DND-41 (cell line): ENCODE measurements at regions not wholly inside any gene's neighbourhood (a gene's known extent, or its start where the extent isn't known, plus 50 kb on each side); places are given as distances from the start of the nearest gene placed in this dataset.

Source experiments
- ATAC-seq: fragments of 200-7000 bp; cut with Tn5 transposase; 3 replicates; pipeline ENCODE4 v1.9.1; 2021; ENCODE audit warnings: low read depth; ENCODE audit not compliant: insufficient read depth
- DNase-seq: peaks from one replicate; pipeline ENCODE4 v3.0.0-alpha.2; 2020
- H2AFZ ChIP-seq: 2 replicates; pipeline ENCODE4 v1.6.0; 2012; ENCODE audit warnings: low read depth, low read length
- H3K27ac ChIP-seq: 2 replicates; pipeline ENCODE4 v1.5.1; 2012; ENCODE audit warnings: low read length, inconsistent platforms
- H3K27me3 ChIP-seq: fragments of 200-600 bp; sonication (generic); 2 replicates; pipeline ENCODE4 v1.6.0; 2012; ENCODE audit warnings: low read length, mild to moderate bottlenecking, inconsistent platforms; ENCODE audit not compliant: insufficient read depth, poor library complexity
- H3K36me3 ChIP-seq: 2 replicates; pipeline ENCODE4 v1.5.1; 2012; ENCODE audit warnings: low read length, inconsistent platforms; ENCODE audit not compliant: insufficient read depth
- H3K4me1 ChIP-seq: 2 replicates; pipeline ENCODE4 v1.5.1; 2012; ENCODE audit warnings: mild to moderate bottlenecking, low read length; ENCODE audit not compliant: insufficient read depth
- H3K4me2 ChIP-seq: 2 replicates; pipeline ENCODE4 v1.6.0; 2012; ENCODE audit warnings: mild to moderate bottlenecking, moderate library complexity, low read length, inconsistent platforms; ENCODE audit not compliant: insufficient read depth
- H3K4me3 ChIP-seq, 2 experiments: fragments of 200-600 bp in 1 of 2; shearing (Covaris generic) in 1 of 2; 2 replicates each; pipeline ENCODE4 v1.5.1; 2012 to 2016; ENCODE audit warnings: inconsistent platforms in 2 of 2, low read length in 2 of 2, mild to moderate bottlenecking in 2 of 2, low read depth in 1 of 2, moderate library complexity in 1 of 2
- H3K79me2 ChIP-seq: 2 replicates; pipeline ENCODE4 v1.6.0; 2012; ENCODE audit warnings: low read length, inconsistent platforms; ENCODE audit not compliant: insufficient read depth
- H3K9ac ChIP-seq: 2 replicates; pipeline ENCODE4 v1.6.0; 2012; ENCODE audit warnings: low read depth, mild to moderate bottlenecking, inconsistent platforms, low read length, moderate library complexity
- H3K9me3 ChIP-seq: 2 replicates; pipeline ENCODE4 v1.5.1; 2012; ENCODE audit warnings: low read length, moderate library complexity, mild to moderate bottlenecking, inconsistent platforms; ENCODE audit not compliant: insufficient read depth, severe bottlenecking
- H4K20me1 ChIP-seq: 2 replicates; pipeline ENCODE4 v1.6.0; 2012; ENCODE audit warnings: low read length; ENCODE audit not compliant: insufficient read depth
- CTCF ChIP-seq: IDR thresholded peaks from 2 replicates; pipeline ENCODE4 v1.5.1; 2012; ENCODE audit warnings: borderline replicate concordance, low read length, moderate library complexity, mild to moderate bottlenecking; ENCODE audit not compliant: poor library complexity, severe bottlenecking; ENCODE audit errors: extremely low read depth
- EZH2 ChIP-seq: IDR thresholded peaks from 3 replicates; pipeline ENCODE4 v1.6.1; 2012; ENCODE audit warnings: borderline replicate concordance, low read depth, mild to moderate bottlenecking, moderate library complexity, low read length, inconsistent platforms; ENCODE audit not compliant: severe bottlenecking

DNA sequence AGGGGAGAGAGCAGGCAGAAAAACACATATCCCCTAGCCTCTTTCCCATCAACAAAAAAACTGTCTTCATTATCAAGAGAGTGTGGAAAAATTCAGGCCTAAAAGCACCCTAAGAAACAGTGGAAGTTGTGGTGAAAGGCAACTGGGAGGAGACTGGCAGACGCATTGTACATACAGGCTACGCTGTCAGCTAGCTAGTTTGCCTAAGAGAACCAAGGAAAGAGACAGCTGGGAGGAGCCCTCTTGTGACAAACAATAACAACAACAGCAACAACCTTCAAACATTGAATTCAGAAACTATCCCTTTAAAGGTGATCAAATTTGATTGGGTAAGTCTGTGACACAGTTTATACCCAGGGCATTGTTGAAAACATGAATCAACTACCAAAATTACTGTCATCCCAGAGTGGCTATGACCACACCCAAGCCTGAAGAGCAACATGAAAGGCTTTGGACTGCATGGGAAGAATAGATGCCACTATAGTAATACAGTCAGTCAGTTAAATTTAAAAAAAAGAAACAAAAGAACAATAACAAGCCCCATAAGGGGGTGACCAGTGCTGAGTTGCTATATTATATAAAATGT is 88.9 kb upstream of the CRIM1 start:
- Histone ChIP-seq H3K9ac (no peak overlapping the region), H3K9me3 (peaks cover 32% of the 10 kb centered on the region), H3K4me3 (no peak overlapping the region)

DNA sequence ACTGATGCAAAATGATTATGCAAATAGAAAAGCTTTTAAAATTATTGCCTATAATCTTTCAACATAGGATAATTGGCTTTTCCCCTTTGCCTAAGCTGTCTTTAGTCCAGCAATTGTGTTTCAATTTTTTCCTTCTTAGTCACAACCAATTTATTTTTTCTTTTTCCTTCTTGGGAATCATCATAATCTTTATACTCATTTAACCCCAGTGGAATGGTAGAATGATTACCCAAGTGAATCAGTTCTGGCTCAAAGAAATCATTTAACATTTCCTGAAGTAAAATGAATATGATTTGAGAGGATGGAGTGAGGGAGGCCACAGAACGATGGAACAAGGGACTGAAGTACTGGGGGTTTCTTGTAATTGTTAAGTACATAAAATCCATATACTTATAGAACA is 93.0 kb upstream of the CRIM1 start:
- no peak overlapping the region for H2AFZ ChIP-seq
- no peaks in the 10 kb centered on the region for H4K20me1 ChIP-seq
- peaks cover 15% of the 10 kb centered on the region for H3K9me3 ChIP-seq
- H3K27me3 ChIP-seq: no peaks in the 10 kb centered on the region
- H3K4me2 ChIP-seq: no peak overlapping the region
- H3K4me3 ChIP-seq: no peak overlapping the region
- H3K27ac ChIP-seq: no peak overlapping the region
- TF ChIP-seq EZH2: no peak
- no peak for TF ChIP-seq CTCF
- ATAC-seq (no peak), DNase-seq (no peak)
- no peak overlapping the region for H3K9ac ChIP-seq
- no peaks in the 10 kb centered on the region for H3K36me3 ChIP-seq
- H3K4me1 ChIP-seq: peaks cover 6% of the 10 kb centered on the region; the same call in 1 of the 2 replicates
- H3K79me2 ChIP-seq: no peaks in the 10 kb centered on the region

More for the DNA sequence above, 88.9 kb upstream of the CRIM1 start:
- DNase-seq (no peak), ATAC-seq (peak; percentile 47)
- H3K36me3 ChIP-seq: no peaks in the 10 kb centered on the region
- no peak overlapping the region for H3K4me2 ChIP-seq
- no peak for TF ChIP-seq CTCF
- no peak for TF ChIP-seq EZH2
- no peaks in the 10 kb centered on the region for H3K79me2 ChIP-seq
- H3K27me3 ChIP-seq: no peaks in the 10 kb centered on the region
- no peaks in the 10 kb centered on the region for H4K20me1 ChIP-seq
- H2AFZ ChIP-seq: no peak overlapping the region
- peaks cover 6% of the 10 kb centered on the region; the same call in 1 of the 2 replicates for H3K4me1 ChIP-seq
- no peak overlapping the region for H3K27ac ChIP-seq

DNA sequence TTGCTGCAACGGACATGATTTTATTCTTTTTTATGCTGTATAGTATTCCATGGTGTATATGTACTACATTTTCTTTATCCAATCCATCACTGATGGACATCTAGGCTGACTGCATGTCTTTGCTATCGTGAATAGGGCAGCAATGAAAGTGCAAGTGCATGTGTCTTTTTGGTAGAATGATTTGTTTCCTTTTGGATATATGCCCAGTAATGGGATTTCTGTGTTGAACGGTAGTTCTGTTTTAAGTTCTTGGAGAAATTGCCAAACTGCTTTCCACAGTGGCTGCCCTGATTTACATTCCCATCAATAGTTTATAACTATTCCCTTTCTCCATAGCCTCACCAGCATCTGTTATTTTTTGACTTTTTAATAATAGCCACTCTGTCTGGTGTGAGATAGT is 99.7 kb upstream of the CRIM1 start:
- H3K27me3 ChIP-seq: no peaks in the 10 kb centered on the region
- H2AFZ ChIP-seq: no peak overlapping the region
- DNase-seq (no peak), ATAC-seq (no peak)
- H3K4me1 ChIP-seq: no peaks in the 10 kb centered on the region
- H3K36me3 ChIP-seq: no peaks in the 10 kb centered on the region
- H4K20me1 ChIP-seq: no peaks in the 10 kb centered on the region
- H3K9ac ChIP-seq: no peak overlapping the region
- no peaks in the 10 kb centered on the region for H3K79me2 ChIP-seq
- TF ChIP-seq EZH2 (no peak), CTCF (no peak)
- no peak overlapping the region for H3K27ac ChIP-seq
- H3K4me2 ChIP-seq: no peak overlapping the region
- H3K4me3 ChIP-seq: no peak overlapping the region
- H3K9me3 ChIP-seq: no peaks in the 10 kb centered on the region
